Gastrocnemius medialis (tissue), 4 donors: ENCODE measurements at regions not wholly inside any gene's neighbourhood (a gene's known extent, or its start where the extent isn't known, plus 50 kb on each side); places are given as distances from the start of the nearest gene placed in this dataset.

Source experiments
- POLR2A ChIP-seq, 2 donors: fragments of 450-650 bp; IDR thresholded peaks; one replicate each; pipeline ENCODE4 v1.6.1; 2017; ENCODE audit warnings: antibody characterized with exemption in 2 of 2, mild to moderate bottlenecking in 2 of 2, moderate library complexity in 2 of 2
- TF ChIP-seq, protein P1 (sequence below), 5 experiments: fragments of 450-650 bp in 3 of 5; fragments of 200-600 bp in 2 of 5; sonication (generic) in 2 of 5; IDR thresholded peaks in 4 of 5; conservative IDR thresholded peaks in 1 of 5; 1 replicate in 4 of 5; 2 replicates in 1 of 5; pipeline ENCODE4 v1.5.1; 2016 to 2019; ENCODE audit warnings: antibody characterized with exemption in 5 of 5, mild to moderate bottlenecking in 3 of 5, moderate library complexity in 3 of 5

DNA sequence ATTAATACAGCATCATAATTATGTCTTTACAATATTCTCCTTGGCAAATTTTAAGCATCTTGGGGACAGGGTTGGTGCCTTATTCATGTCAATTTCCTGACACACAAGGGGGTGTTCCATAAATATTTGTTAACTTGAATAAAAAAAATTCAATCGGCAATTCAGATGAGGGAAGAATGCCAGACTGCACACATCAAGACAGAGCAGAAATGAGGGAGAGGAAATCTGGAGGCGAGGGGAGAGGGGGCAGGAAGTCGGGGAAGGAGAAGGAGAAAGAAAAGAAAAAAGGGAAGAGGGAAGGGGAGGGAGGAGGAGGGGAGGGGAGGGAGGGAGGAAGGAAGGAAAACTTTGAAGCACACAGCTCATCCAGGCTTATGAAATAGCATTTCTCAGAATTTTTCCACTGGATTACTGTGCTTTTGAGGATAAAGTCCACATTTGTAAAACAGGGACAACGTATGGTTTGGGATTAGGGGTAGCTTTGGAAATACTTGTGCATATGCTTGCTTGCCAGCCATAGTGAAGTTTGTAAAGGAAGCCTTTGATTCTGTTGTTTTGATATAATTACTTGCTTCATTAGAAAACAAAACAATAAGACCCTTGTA, 362.1 kb downstream of the SAMD5 start:
- TF ChIP-seq, protein P1, sequence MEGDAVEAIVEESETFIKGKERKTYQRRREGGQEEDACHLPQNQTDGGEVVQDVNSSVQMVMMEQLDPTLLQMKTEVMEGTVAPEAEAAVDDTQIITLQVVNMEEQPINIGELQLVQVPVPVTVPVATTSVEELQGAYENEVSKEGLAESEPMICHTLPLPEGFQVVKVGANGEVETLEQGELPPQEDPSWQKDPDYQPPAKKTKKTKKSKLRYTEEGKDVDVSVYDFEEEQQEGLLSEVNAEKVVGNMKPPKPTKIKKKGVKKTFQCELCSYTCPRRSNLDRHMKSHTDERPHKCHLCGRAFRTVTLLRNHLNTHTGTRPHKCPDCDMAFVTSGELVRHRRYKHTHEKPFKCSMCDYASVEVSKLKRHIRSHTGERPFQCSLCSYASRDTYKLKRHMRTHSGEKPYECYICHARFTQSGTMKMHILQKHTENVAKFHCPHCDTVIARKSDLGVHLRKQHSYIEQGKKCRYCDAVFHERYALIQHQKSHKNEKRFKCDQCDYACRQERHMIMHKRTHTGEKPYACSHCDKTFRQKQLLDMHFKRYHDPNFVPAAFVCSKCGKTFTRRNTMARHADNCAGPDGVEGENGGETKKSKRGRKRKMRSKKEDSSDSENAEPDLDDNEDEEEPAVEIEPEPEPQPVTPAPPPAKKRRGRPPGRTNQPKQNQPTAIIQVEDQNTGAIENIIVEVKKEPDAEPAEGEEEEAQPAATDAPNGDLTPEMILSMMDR (IDR thresholded peaks at IDR 0.05 in 4 of 5, conservative IDR thresholded peaks at IDR 0.05 in 1 of 5) = no peak
- no peak for TF ChIP-seq POLR2A (IDR thresholded peaks at IDR 0.05)
